OCI-LY1 (cell line): ENCODE measurements at regions not wholly inside any gene's neighbourhood (a gene's known extent, or its start where the extent isn't known, plus 50 kb on each side); places are given as distances from the start of the nearest gene placed in this dataset.

Experiments
- CTCF ChIP-seq: fragments of 200-600 bp; sonication (generic), shearing (Covaris generic); IDR thresholded peaks from 2 replicates; pipeline ENCODE4 v1.5.1; 2017; ENCODE audit warnings: mild to moderate bottlenecking, antibody characterized with exemption, low read length, moderate library complexity, mixed read lengths
- EZH2 ChIP-seq: fragments of 200-600 bp; sonication (generic), shearing (Covaris generic); IDR thresholded peaks from 2 replicates; pipeline ENCODE4 v1.8.0; 2017; ENCODE audit warnings: borderline replicate concordance, mixed run types, mild to moderate bottlenecking, antibody characterized with exemption, low read length, moderate library complexity, mixed read lengths

GRCh38 chr16:65510241-65510640, 388.4 kb upstream of the CDH11 start:
- TF ChIP-seq CTCF, result no peak
- no peak for TF ChIP-seq EZH2
